SJCRH30 (cell line): ENCODE measurements at regions not wholly inside any gene's neighbourhood (a gene's known extent, or its start where the extent isn't known, plus 50 kb on each side); places are given as distances from the start of the nearest gene placed in this dataset.

Experiments used
- DNase-seq, 2 experiments: peaks; one replicate each; pipeline ENCODE4 v3.0.0-alpha.2; 2015 to 2020
- H3K27ac ChIP-seq: fragments of 250-450 bp; sonication (Bioruptor Pico); 2 replicates; pipeline ENCODE4 v1.5.1; 2020; ENCODE audit warnings: mild to moderate bottlenecking, moderate library complexity
- H3K27me3 ChIP-seq: fragments of 250-450 bp; sonication (Bioruptor Pico); 2 replicates; pipeline ENCODE4 v1.5.1; 2020; ENCODE audit warnings: mild to moderate bottlenecking, moderate library complexity
- H3K36me3 ChIP-seq: fragments of 250-450 bp; sonication (Bioruptor Pico); 2 replicates; pipeline ENCODE4 v1.5.1; 2020; ENCODE audit warnings: mild to moderate bottlenecking, moderate library complexity
- H3K4me1 ChIP-seq: fragments of 250-450 bp; sonication (Bioruptor Pico); 2 replicates; pipeline ENCODE4 v1.5.1; 2020; ENCODE audit warnings: mild to moderate bottlenecking, moderate library complexity
- H3K4me3 ChIP-seq: fragments of 250-450 bp; sonication (Bioruptor Pico); 2 replicates; pipeline ENCODE4 v1.5.1; 2020; ENCODE audit warnings: mild to moderate bottlenecking, moderate library complexity
- H3K9me3 ChIP-seq: fragments of 250-450 bp; sonication (Bioruptor Pico); replicated peaks from 2 replicates; pipeline ENCODE4 v1.5.1; 2020; ENCODE audit warnings: mild to moderate bottlenecking, moderate library complexity

GRCh38 chr3:150158943-150159625, 188.4 kb upstream of the PFN2 start:
- H3K27ac ChIP-seq, result peak overlapping the region; percentile 43
- peak; percentile 42 to 75 for DNase-seq

GRCh38 chr3:150152567-150152966, 181.9 kb upstream of the PFN2 start:
- DNase-seq, result no peak
- H3K9me3 ChIP-seq, result no peaks in the 10 kb centered on the region; the same call in 1 of the 2 replicates
- no peaks in the 10 kb centered on the region for H3K36me3 ChIP-seq
- no peaks in the 10 kb centered on the region for H3K27me3 ChIP-seq
- H3K27ac ChIP-seq, result no peak overlapping the region
- no peak overlapping the region for H3K4me3 ChIP-seq
- peaks cover 28% of the 10 kb centered on the region for H3K4me1 ChIP-seq

More at GRCh38 chr3:150158943-150159625, 188.4 kb upstream of the PFN2 start:
- Histone ChIP-seq H3K36me3 (no peaks in the 10 kb centered on the region), H3K4me3 (no peak overlapping the region), H3K27me3 (no peaks in the 10 kb centered on the region), H3K9me3 (peaks cover 2% of the 10 kb centered on the region; the same call in 1 of the 2 replicates), H3K4me1 (peaks cover 13% of the 10 kb centered on the region)

GRCh38 chr3:150150633-150151032, 179.9 kb upstream of the PFN2 start:
- no peak overlapping the region for H3K4me3 ChIP-seq
- DNase-seq, result no peak
- H3K27ac ChIP-seq, result no peak overlapping the region
- H3K4me1 ChIP-seq, result peaks cover 36% of the 10 kb centered on the region
- no peaks in the 10 kb centered on the region for H3K9me3 ChIP-seq
- H3K27me3 ChIP-seq, result no peaks in the 10 kb centered on the region
- H3K36me3 ChIP-seq, result no peaks in the 10 kb centered on the region

DNA sequence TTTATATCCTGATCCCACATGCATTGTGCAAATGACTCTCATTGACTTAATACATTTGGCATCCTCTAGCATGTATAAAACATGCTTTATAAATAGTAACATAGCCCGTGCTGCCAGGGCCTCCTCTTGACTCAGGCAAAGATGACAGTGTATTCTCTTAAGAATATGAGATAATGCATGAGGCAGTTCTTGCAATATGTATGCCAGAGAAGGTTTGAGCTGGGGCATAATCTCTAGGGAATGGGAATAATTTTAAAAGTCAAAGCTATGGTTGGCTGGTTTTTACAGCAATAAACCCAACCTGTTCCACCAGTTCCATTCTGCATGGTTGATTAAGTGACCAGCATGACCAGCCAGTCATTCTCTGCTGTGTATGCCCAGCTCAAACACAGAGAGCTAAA, 179.0 kb upstream of the PFN2 start:
- Histone ChIP-seq H3K9me3 (no peaks in the 10 kb centered on the region), H3K36me3 (no peaks in the 10 kb centered on the region), H3K27me3 (no peaks in the 10 kb centered on the region), H3K4me1 (peaks cover 36% of the 10 kb centered on the region), H3K4me3 (no peak overlapping the region), H3K27ac (peak overlapping the region; percentile 96)
- peak in 1 of 2 experiments; percentile 64 for DNase-seq

GRCh38 chr3:150148227-150148626, 177.5 kb upstream of the PFN2 start:
- H3K27ac ChIP-seq, result peak overlapping the region; percentile 96
- H3K4me1 ChIP-seq, result peaks cover 36% of the 10 kb centered on the region
- no peaks in the 10 kb centered on the region for H3K36me3 ChIP-seq
- H3K9me3 ChIP-seq, result no peaks in the 10 kb centered on the region
- H3K27me3 ChIP-seq, result no peaks in the 10 kb centered on the region
- DNase-seq, result no peak
- H3K4me3 ChIP-seq, result peak overlapping the region; percentile 43

DNA sequence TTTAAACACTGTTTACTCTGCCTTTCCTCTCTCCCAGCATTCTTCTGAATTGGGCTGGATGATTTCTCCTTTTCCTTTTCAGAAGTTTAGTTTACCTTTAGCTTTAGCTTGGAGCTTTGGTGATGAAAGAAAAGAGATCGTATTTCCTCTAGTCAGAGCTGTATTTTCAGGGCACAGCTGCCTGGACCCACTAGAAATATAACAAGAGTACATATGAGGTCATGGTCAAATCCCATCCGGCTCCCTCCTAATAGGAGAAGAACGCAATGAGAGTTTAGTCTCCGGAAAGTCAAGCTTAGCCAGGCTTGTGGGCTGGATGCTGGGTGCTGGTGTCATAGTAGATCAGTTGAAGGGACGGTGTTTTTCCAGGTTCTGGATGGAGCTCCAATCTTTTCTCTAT, 177.1 kb upstream of the PFN2 start:
- H3K27me3 ChIP-seq, result no peaks in the 10 kb centered on the region
- peak overlapping the region; percentile 96 for H3K27ac ChIP-seq
- peak; percentile 86 to 94 for DNase-seq
- H3K9me3 ChIP-seq, result no peaks in the 10 kb centered on the region
- peak overlapping the region; percentile 43 for H3K4me3 ChIP-seq
- H3K36me3 ChIP-seq, result no peaks in the 10 kb centered on the region
- peaks cover 36% of the 10 kb centered on the region for H3K4me1 ChIP-seq

DNA sequence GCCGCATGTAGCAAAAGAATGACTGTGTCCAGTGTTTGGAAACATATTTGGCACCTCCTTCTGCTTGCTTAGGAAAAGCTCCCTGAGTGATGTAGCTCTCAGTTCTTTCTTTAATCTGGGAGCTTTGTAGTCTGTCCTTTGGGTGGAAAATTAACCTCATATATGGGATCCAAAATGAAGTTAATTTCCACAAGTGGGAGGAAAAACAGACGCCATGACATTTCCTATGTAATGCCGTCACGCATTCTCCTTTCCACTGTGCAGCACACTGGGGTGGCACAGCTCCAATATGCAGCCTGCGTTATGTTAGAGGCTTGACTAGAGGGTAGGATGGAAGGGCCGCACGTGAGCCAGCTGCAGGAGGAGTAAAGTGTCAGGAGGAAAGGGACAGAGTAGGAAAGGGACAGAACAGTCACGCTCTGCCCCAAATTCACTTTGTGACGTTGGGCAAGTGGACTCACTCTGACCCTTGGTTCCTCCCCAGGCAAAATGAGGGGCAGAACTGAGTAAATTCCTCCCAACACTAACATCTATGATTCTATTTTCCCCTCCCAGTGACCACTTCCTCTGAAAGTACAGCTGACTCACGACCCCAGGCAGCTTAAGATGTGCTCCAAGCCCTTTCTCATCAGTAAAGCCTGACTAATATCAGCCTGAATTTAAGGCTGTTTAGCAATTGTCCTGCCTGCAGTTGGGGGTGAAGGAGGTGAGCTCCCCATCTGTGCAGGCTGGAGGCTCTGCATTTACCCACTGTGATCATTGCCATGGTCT, 176.5 kb upstream of the PFN2 start:
- DNase-seq, result peak; percentile 88 to 92
- Histone ChIP-seq H3K36me3 (no peaks in the 10 kb centered on the region), H3K27ac (peak overlapping the region; percentile 96), H3K27me3 (no peaks in the 10 kb centered on the region), H3K4me1 (peaks cover 36% of the 10 kb centered on the region), H3K4me3 (peak overlapping the region; percentile 43), H3K9me3 (no peaks in the 10 kb centered on the region)

- peaks cover 33% of the 10 kb centered on the region for H3K4me1 ChIP-seq
- no peaks in the 10 kb centered on the region for H3K9me3 ChIP-seq
- H3K4me3 ChIP-seq, result no peak overlapping the region
- no peaks in the 10 kb centered on the region for H3K27me3 ChIP-seq
- no peaks in the 10 kb centered on the region for H3K36me3 ChIP-seq
- DNase-seq, result no peak
- no peak overlapping the region for H3K27ac ChIP-seq
These were observed 175.0 kb upstream of the PFN2 start for GRCh38 chr3:150145659-150146058.

DNA sequence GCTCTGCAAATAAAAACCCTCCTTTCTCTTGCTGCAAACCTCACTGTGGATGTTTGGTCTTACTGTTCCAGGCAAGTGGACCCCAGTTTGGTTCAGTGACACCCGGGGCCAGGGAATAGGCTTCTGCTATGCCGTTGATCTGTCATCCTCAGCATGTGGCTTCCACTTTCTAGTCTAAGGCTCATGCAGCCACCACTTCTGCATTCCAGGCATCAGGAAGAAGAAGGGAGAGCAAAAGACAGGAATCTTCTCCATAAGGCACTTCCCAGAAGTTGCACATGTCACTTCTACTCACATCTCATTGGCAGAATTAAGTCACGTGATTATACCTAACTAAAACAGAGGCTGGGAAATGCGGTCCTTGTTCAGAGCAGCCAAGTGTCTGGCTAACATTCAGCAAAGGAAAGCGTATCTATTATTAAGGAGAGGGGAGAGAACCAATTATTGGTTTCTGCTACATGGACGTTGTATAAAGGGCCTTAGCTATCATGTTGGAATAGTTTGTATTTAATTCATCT, 173.6 kb upstream of the PFN2 start:
- H3K4me3 ChIP-seq, result no peak overlapping the region
- H3K9me3 ChIP-seq, result no peaks in the 10 kb centered on the region
- H3K36me3 ChIP-seq, result no peaks in the 10 kb centered on the region
- H3K27me3 ChIP-seq, result no peaks in the 10 kb centered on the region
- H3K4me1 ChIP-seq, result peaks cover 22% of the 10 kb centered on the region
- no peak for DNase-seq
- no peak overlapping the region for H3K27ac ChIP-seq

GRCh38 chr3:150142936-150143335, 172.2 kb upstream of the PFN2 start:
- Histone ChIP-seq H3K27ac (no peak overlapping the region), H3K4me1 (peaks cover 9% of the 10 kb centered on the region), H3K27me3 (no peaks in the 10 kb centered on the region), H3K36me3 (no peaks in the 10 kb centered on the region), H3K4me3 (no peak overlapping the region), H3K9me3 (no peaks in the 10 kb centered on the region)
- DNase-seq, result no peak

DNA sequence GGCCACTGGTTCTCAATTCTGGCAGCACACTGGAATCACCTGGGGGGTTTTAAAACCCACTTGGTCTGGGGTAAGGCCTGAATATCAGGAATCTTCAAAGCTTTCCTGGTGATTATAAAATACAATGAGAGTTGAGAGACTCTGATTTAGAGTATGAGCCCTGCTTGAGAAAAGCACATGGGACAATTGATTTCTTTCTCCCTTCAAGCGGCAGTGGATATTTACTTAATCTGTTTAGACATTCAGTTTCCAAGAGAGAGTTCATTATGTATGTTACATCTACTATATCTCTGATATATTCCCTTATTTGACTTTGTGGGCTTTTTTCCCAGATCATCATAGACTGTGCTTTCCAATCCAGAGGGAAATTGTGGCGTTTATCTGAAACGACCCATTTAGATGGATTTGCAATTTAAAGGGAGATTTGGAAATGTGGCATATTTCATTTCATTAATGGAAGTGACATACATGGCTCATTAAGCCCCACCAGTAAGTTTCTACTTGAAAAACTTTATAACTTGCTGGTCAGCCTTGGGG, 171.2 kb upstream of the PFN2 start:
- no peaks in the 10 kb centered on the region for H3K36me3 ChIP-seq
- no peaks in the 10 kb centered on the region for H3K9me3 ChIP-seq
- no peaks in the 10 kb centered on the region for H3K27me3 ChIP-seq
- DNase-seq, result no peak
- H3K27ac ChIP-seq, result no peak overlapping the region
- H3K4me3 ChIP-seq, result no peak overlapping the region
- peaks cover 9% of the 10 kb centered on the region for H3K4me1 ChIP-seq

GRCh38 chr3:150140614-150141321, 170.1 kb upstream of the PFN2 start:
- H3K4me1 ChIP-seq, result peaks cover 1% of the 10 kb centered on the region; the same call in 1 of the 2 replicates

GRCh38 chr3:150138824-150139223, 168.1 kb upstream of the PFN2 start:
- H3K36me3 ChIP-seq, result no peaks in the 10 kb centered on the region
- no peaks in the 10 kb centered on the region for H3K9me3 ChIP-seq
- H3K27me3 ChIP-seq, result no peaks in the 10 kb centered on the region
- no peak overlapping the region for H3K4me3 ChIP-seq
- no peak for DNase-seq
- H3K4me1 ChIP-seq, result peaks cover 6% of the 10 kb centered on the region; the same call in 1 of the 2 replicates
- no peak overlapping the region for H3K27ac ChIP-seq

More at GRCh38 chr3:150140614-150141321, 170.1 kb upstream of the PFN2 start:
- no peaks in the 10 kb centered on the region for H3K9me3 ChIP-seq
- no peaks in the 10 kb centered on the region for H3K36me3 ChIP-seq
- no peak for DNase-seq
- no peaks in the 10 kb centered on the region for H3K27me3 ChIP-seq
- H3K27ac ChIP-seq, result no peak overlapping the region
- no peak overlapping the region for H3K4me3 ChIP-seq

GRCh38 chr3:150136242-150136641, 165.5 kb upstream of the PFN2 start:
- DNase-seq, result no peak
- Histone ChIP-seq H3K9me3 (peaks cover 5% of the 10 kb centered on the region; the same call in 1 of the 2 replicates), H3K4me3 (no peak overlapping the region), H3K27ac (no peak overlapping the region), H3K27me3 (no peaks in the 10 kb centered on the region), H3K36me3 (no peaks in the 10 kb centered on the region), H3K4me1 (peaks cover 16% of the 10 kb centered on the region)
